ENCODE measurements at regions not wholly inside any gene's neighbourhood (a gene's known extent, or its start where the extent isn't known, plus 50 kb on each side); places are given as distances from the start of the nearest gene placed in this dataset.
"Not testable (repeated sequence)": the region's sequence is repeated elsewhere in the genome, so short reads cannot be mapped to it uniquely, and the experiment has no call there.

DNA sequence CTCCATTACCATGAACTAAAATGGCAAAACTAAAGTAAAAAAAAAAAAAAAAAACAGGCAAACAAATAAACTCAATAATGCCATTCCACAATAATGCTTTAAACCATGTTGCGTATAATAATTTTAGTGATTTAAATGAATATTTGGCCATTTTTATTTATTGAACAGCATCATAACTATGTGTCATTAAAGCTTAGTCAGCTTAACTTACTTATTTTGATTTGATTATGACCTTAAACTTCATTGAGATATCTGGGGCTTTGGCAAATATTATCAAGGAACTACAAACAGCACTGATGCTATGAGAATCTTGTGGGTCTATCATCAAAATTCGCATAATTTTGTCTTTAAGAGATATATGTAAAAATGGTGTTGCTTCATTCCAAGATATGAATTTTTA lies 1610.3 kb upstream of the NUDT12 start:
- DNase-seq (ENCODE audit: low spot score), result no peak

DNA sequence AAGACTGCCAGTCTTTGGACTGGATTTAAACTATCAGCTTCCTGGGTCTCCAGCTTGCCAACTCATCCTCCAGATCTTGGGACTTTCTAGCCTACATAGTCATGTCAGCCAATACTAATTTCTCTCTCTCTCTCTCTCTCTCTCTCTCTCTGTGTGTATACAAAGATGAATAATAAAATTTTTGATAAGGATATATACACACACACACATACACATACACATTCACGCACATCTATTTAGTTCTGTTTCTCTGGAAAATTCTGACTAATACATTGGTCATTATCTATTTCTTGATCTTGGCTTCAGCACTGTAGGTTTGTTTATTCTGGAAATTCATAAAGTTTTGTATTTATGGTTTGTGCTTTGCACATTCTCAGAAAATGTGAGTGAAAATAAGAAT lies 1606.2 kb upstream of the NUDT12 start:
- DNase-seq (ENCODE audit: low spot score), result no peak

DNA sequence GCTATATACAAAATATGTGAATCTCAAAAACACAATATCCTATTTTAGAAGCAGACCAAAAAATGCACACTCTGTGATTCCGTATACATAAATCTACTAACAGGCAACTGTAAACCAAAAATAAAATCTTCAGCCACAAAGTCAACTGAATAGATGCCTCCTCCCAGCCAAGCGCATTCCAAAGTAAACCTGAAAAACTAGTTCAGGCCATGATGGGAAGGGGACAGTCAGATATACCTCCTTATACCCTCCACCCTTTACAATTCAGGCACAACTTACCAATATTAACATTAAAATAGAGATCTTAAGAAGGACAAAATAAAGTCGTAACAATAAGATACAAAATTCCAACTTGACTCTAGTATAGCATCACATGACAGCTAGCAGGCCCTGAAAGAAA lies 1604.5 kb upstream of the NUDT12 start:
- DNase-seq (ENCODE audit: low spot score), result no peak

DNA sequence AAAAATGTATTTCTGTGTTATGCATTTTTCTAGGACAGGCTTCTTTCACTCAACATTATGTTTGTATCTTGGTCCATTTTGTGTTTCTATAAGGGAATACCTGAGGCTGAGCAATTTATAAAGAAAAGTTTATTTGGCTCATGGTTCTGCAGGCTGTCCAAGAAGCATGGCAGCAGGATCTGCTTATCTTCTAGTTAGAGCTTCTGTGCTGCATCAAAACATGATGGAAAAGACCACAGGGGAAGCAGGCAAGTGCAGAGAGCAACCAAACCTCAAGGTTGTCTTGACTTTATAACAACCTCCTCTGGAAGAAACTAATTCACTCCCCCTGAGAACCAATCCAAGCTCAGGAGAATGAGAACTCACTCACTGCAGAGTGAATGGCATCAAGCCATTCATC lies 1601.0 kb upstream of the NUDT12 start:
- DNase-seq (ENCODE audit: low spot score), result no peak

DNA sequence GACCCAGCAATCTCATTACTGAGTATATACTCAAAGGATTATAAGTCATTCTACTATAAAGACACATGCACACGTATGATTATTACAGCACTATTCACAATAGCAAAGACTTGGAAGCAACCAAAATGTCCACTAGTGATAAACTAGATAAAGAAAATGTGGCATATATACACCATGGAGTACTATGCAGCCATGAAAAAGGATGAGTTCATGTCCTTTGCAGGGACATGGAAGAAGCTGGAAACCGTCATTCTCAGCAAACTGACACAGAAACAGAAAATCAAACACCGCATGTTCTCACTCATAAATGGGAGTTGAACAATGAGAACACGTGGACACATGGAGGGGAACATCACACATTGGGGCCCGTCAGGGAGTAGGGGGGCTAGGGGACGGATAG lies 1600.0 kb upstream of the NUDT12 start:
- not testable (repeated sequence) for DNase-seq (ENCODE audit: low spot score)

DNA sequence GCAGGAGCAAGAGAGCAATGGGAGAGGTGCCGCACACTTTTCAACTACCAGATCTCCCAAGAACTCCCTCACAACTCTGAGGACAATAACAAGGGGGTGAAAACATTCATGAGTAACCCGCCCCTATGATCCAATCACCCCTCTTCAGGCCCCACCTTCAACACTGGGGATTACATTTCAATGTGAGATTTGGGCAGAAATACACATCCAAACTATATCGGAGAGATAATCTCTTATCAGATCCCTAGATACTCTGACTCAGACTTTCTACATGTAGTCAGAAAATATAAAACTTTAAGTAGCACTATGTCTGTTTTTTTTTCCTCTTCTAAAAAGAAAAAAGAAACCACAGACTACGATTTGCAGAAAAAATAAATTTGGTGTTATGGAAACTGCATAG lies 1595.9 kb upstream of the NUDT12 start:
- no peak for DNase-seq (ENCODE audit: low spot score)

- DNase-seq (ENCODE audit: low spot score), result no peak
Measured at GRCh38 chr5:105150323-105150722, 1587.7 kb upstream of the NUDT12 start.

- DNase-seq (ENCODE audit: low spot score), result no peak
Measured at GRCh38 chr5:105146867-105147266, 1584.3 kb upstream of the NUDT12 start.

- no peak for DNase-seq (ENCODE audit: low spot score)
Measured at GRCh38 chr5:105145152-105145551, 1582.6 kb upstream of the NUDT12 start.

- no peak for DNase-seq (ENCODE audit: low spot score)
Measured at GRCh38 chr5:105134328-105134727, 1571.7 kb upstream of the NUDT12 start.

DNA sequence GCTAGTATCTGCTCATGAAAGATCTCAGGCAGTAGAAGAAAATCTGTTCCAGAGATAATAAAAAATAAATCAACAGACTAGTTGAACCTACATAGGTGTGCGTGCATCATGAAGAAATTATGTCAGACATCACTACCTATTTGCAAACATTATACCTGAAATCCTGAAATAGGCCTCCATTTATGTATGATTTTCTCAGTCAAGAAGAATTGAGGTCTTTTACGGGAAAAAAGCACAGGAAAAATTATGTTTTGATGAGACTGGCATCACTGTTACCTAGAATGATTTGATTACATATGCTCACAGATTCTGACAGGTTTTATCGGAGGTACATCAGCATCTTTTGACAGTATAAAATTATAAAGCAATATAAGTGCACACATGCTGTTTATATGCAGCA lies 1570.5 kb upstream of the NUDT12 start:
- no peak for DNase-seq (ENCODE audit: low spot score)

DNA sequence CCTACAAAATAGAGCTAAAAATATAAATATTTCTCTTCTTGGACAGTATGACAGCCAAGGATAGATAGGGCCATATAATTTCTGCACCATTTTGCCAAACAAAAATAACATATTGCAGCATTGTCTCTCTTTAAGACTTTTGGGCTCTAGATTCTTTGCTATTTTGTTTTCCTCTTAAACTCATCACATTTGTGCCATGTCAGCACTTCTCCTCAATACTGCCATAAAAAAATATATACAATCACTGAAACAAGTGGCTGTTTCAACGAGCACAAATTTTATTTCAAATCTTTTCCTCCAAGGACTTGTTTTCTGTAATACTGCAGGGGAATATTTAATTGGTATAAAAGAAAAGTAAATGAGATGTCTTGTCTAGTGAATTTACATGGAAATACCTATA lies 1570.0 kb upstream of the NUDT12 start:
- DNase-seq (ENCODE audit: low spot score), result no peak

DNA sequence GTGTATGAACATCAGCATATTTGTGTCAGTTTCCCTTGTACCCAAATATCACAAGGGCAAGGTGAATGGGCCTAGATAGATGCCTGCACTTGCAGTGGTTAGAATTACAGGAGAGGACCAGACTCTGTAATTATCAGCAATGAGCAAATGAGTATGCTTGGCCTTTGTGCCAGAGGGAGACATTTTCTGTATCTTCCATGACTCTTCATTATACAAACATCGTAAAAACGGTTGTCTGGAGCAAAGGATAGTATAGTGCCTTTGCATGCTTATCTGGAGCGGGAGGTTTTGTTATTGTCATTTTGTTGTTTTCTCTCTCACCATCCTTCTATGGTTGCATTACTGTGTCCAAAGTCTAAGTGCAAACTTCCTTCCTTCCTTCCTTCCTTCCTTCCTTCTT lies 1568.5 kb upstream of the NUDT12 start:
- no peak for DNase-seq (ENCODE audit: low spot score)

DNA sequence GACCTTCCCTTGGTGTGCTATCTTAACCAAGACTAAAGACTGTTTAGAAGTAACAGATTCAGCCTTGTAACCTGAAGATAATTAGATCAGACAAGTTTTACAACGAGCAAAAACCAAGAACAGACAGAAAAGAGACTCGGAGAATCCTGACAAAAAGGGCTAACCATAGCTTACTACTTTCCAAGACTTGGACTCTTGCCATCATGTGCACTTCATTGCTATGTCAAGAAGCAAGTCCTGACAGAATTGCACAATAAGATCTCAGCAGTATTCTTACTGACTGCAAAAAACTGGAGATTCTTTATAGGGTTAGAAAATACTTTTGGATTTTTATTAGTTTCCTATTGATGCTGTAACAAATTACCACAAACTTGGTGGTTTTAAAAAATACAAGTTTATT lies 1539.0 kb upstream of the NUDT12 start:
- no peak for DNase-seq (ENCODE audit: low spot score)

- DNase-seq (ENCODE audit: low spot score), result no peak
Measured at GRCh38 chr5:105088961-105089360, 1526.4 kb upstream of the NUDT12 start.

- DNase-seq (ENCODE audit: low spot score), result no peak
Measured at GRCh38 chr5:105088102-105088501, 1525.5 kb upstream of the NUDT12 start.

DNA sequence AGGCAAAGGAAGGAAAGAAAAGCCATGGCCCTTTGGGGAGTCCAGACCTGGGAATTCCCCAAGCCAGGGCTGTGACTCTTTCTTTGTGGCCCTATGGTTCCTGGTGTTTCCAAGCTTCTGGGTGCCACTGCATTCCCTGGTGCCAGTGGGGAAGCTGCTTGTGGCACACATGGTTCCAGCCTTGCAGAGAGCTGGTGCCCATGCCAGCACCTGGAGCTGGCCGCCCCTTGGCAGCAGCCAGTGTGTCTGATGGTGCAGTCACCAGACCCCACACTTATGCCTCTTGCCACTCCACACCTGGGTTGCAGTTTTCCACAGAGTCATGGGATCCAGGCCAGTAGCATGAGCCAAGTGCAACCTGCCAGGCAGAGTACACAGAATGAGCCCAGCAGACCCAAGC lies 1495.3 kb upstream of the NUDT12 start:
- no peak for DNase-seq (ENCODE audit: low spot score)

DNA sequence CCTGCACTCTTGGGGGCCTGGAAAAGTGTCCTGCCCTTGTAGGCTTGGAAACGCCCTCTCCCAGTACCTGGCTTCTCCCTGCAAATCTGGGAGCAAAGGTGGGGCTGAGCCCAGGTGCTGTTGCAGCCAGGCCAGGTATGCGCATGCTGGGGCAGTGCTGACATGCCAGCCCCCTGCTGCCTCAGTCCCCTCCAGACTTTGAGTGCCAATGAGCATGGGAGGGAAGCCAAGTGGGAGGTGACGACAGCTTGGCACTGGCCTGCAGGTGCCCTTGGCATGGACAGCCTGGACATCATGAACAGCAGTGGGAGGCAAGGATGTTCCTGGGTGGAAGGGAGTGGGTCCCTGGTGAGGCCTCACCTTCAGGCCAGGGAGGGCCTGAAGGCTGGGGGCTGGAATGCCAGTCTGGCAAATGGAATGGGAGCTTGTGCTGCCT lies 1494.4 kb upstream of the NUDT12 start:
- no peak for DNase-seq (ENCODE audit: low spot score)

DNA sequence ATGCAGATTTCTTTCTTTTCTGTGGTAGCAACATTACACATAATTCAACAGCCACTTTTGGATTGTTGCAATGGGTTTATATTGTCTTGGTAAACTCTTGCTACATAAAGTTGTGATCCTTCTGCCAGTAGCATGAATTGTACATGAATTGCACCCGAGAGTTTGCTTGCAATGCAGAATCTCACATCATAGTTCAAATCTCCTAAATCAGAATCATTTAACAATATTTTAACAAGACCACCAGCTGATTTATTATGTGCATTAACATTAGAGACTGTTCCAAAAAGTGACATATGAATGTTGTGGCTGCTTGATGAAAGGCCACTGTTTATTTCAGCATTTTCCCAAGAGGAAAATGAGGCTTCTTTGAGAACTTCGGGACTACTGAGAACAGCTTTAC lies 1491.8 kb upstream of the NUDT12 start:
- no peak for DNase-seq (ENCODE audit: low spot score)

GRCh38 chr5:105042623-105043022 lies 1480.0 kb upstream of the NUDT12 start:
- no peak for DNase-seq (ENCODE audit: low spot score)

- not testable (repeated sequence) for DNase-seq (ENCODE audit: low spot score)
Measured at GRCh38 chr5:105036814-105037213, 1474.2 kb upstream of the NUDT12 start.

DNA sequence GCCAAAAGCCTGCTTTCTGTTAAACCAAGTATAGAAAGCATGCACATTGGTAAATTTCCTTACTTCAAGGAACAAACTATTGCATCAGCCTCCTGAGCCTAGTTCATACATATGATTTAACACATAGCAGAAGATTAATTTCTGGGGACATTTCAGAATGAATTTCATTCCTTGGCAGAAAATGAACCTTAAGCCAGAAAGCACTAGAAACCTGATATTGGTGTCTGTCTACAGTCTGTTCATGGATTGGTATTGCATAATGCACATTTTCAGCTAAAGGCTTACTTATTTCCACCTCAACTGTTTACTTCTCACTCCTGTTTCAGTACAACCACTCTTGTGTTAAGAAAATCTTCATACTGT lies 1471.8 kb upstream of the NUDT12 start:
- no peak for DNase-seq (ENCODE audit: low spot score)

DNA sequence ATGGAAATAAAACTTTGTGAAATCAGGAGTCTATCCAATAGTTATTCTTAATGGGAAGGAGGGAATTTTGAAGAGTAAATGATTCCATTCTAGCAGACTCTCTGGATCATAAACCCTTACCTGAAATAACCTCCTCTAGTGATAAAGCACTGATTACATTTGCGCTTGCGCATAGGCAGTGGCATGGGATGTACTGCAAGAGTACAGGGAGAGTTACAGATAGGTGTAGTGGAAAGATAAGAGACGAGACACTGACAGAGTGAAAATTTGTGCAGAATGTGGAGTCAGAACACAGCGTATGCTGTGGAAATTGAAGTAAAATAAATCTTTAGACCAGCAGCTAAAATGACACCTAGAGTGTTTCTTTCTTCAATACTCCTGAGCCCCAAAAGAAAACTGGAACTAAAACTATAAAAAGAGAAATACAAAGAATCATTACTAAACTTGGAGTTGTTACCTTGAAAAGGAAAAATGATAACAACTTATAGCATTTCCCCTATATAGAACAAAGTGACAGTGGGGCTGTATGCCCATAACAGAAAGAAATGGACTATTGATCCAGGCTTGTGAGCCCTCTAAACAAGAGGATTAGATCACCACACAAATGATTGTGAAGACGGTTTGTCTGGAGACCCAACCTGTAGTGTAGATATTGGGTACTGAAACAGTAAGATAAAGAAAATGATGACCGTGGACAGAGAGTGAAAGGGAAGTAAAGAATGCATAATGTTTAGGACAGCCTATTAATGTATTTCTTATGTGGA lies 1471.2 kb upstream of the NUDT12 start:
- DNase-seq (ENCODE audit: low spot score), result no peak

GRCh38 chr5:105032917-105033316 lies 1470.3 kb upstream of the NUDT12 start:
- no peak for DNase-seq (ENCODE audit: low spot score)

- DNase-seq (ENCODE audit: low spot score), result no peak
Measured at GRCh38 chr5:105030153-105030552, 1467.6 kb upstream of the NUDT12 start.
